ENCODE measurements at regions not wholly inside any gene's neighbourhood (a gene's known extent, or its start where the extent isn't known, plus 50 kb on each side); places are given as distances from the start of the nearest gene placed in this dataset.

DNA sequence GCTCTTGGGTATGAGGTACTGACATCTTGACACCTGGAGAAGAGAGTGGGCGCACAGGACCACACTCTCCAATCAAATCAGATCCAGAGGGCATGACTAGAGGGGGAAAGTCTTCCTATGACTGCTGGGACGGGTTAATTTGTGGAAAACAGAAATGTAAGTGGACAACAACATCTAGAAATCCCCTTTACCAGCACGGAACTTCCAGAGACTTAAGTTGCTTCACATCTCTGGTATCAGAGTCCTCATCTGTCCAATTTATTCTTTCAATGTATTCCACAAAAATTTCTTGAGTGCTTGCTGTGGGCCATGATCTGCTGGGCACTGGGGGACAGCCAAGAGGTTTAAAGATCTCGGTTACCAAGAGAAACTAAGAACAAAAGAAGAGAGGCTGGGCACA, 159.2 kb downstream of the COPRS start:
- Mint-ChIP-seq H3K9me3 (no peaks in the 10 kb centered on the region), H3K36me3 (no peaks in the 10 kb centered on the region), H3K27ac (no peak overlapping the region), H3K4me1 (no peaks in the 10 kb centered on the region), H3K4me3 (no peak overlapping the region)
- ATAC-seq (no peak), DNase-seq (ENCODE audit: low spot score in 2 of 2) (no peak)

DNA sequence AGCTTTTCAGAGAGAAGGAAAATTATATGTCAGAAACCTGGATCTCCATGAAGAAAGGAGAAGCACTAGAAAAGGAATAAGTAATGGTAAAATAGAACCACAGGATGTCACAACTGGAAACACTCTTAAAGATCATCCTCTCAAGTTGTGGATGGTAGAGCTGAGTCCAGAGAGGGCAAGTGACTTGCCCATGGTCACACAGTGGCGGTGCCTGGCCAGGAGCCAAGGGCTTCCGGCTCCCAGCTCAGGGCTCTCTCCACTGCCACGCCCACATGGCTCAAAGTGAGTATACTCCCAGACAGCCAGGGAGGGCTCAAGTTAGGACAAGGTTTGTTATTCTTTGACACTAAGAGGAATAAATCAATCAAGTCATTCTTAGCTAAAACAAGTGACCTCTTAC, 159.8 kb downstream of the COPRS start:
- Mint-ChIP-seq H3K4me1 (no peaks in the 10 kb centered on the region), H3K36me3 (no peaks in the 10 kb centered on the region), H3K27ac (no peak overlapping the region), H3K9me3 (no peaks in the 10 kb centered on the region), H3K4me3 (no peak overlapping the region)
- ATAC-seq: peak; percentile 26
- DNase-seq (ENCODE audit: low spot score in 2 of 2): no peak

DNA sequence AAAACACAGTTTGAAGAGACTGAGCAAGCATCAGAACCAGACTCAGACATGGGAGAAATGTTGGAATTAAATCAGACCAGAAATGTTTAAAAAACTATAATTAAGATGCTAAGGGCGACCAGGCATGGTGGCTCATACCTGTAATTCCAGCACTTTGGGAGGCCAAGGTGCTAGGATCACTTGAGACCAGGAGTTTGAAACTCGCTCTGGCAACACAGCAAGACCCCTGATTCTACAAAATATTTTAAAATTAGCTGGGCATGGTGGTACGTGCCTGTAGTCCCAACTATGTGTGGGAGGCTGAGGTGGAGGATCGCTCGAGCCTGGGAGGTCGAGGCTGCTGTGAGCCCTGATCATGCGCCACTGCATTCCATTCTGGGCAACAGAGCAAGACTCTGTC, 160.3 kb downstream of the COPRS start:
- Mint-ChIP-seq H3K36me3 (no peaks in the 10 kb centered on the region), H3K4me3 (no peak overlapping the region), H3K27ac (no peak overlapping the region), H3K4me1 (no peaks in the 10 kb centered on the region), H3K9me3 (no peaks in the 10 kb centered on the region)
- ATAC-seq: no peak
- no peak for DNase-seq (ENCODE audit: low spot score in 2 of 2)

- no peaks in the 10 kb centered on the region for H3K9me3 Mint-ChIP-seq
- DNase-seq (ENCODE audit: low spot score in 2 of 2): no peak
Measured at GRCh38 chr17:31697838-31698237, 161.2 kb downstream of the COPRS start.

GRCh38 chr17:31696703-31697325, 162.2 kb downstream of the COPRS start:
- H3K36me3 Mint-ChIP-seq: no peaks in the 10 kb centered on the region
- no peak for DNase-seq (ENCODE audit: low spot score in 2 of 2)
- H3K9me3 Mint-ChIP-seq: no peaks in the 10 kb centered on the region
- no peak overlapping the region for H3K4me3 Mint-ChIP-seq
- no peak overlapping the region for H3K27ac Mint-ChIP-seq
- no peak for ATAC-seq
- no peaks in the 10 kb centered on the region for H3K4me1 Mint-ChIP-seq

More at GRCh38 chr17:31697838-31698237, 161.2 kb downstream of the COPRS start:
- H3K36me3 Mint-ChIP-seq: no peaks in the 10 kb centered on the region
- H3K4me3 Mint-ChIP-seq: no peak overlapping the region
- H3K4me1 Mint-ChIP-seq: no peaks in the 10 kb centered on the region
- ATAC-seq: no peak
- H3K27ac Mint-ChIP-seq: no peak overlapping the region

DNA sequence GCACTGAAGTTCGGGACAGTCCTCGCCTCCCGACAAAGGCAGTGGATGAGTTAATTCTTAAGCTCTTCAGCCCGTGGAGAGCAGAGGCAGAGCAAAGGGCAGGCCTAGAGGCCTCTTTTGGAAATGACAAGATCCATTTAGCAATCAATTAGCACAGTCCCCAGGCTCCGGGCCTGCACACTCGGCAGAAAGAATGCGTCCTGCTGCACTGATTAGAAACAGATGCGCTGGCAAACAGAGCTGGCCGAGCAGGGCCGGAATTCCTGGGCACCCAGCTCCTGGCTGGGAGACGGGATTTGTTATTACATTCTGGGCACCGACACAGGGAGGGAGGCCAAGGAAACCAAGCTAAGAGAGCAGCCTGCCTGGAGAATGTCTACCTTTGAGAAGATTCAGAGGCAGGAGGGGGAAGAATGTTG, 162.9 kb downstream of the COPRS start:
- H3K36me3 Mint-ChIP-seq: no peaks in the 10 kb centered on the region
- no peak for DNase-seq (ENCODE audit: low spot score in 2 of 2)
- no peaks in the 10 kb centered on the region for H3K4me1 Mint-ChIP-seq
- no peak overlapping the region for H3K4me3 Mint-ChIP-seq
- no peaks in the 10 kb centered on the region for H3K9me3 Mint-ChIP-seq
- no peak for ATAC-seq
- no peak overlapping the region for H3K27ac Mint-ChIP-seq

DNA sequence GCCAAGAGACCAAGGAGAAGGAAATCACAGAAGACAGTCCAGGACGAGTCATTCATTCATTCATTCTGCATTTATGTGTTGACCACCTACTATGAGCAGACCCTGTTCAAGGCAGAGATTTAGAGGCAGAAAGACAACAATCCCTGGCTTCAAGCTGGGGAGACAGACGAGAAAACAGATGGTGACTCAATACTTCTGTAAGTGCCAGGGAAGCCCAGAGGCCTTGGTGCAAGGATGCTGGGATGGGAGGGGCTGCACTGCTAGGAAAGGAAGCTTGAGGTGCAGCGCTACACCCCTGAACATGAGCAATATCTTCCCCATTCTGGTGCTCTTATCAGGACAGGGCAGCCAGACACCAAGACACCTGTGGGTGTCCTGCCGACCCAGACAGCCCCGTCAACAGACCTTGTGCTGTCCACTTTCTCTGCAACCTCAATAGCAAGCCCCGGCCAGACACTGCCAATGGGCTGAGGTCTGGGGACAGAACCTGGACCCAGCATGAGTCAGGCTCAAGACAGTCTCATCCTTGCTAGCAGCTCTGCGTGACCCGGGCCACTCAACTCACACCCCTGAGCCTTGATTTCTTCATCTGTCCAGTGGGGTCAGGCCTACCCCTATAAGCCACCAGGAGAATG, 163.5 kb downstream of the COPRS start:
- ATAC-seq (no peak), DNase-seq (ENCODE audit: low spot score in 2 of 2) (no peak)
- Mint-ChIP-seq H3K9me3 (no peaks in the 10 kb centered on the region), H3K4me3 (no peak overlapping the region), H3K27ac (no peak overlapping the region), H3K36me3 (no peaks in the 10 kb centered on the region), H3K4me1 (no peaks in the 10 kb centered on the region)

DNA sequence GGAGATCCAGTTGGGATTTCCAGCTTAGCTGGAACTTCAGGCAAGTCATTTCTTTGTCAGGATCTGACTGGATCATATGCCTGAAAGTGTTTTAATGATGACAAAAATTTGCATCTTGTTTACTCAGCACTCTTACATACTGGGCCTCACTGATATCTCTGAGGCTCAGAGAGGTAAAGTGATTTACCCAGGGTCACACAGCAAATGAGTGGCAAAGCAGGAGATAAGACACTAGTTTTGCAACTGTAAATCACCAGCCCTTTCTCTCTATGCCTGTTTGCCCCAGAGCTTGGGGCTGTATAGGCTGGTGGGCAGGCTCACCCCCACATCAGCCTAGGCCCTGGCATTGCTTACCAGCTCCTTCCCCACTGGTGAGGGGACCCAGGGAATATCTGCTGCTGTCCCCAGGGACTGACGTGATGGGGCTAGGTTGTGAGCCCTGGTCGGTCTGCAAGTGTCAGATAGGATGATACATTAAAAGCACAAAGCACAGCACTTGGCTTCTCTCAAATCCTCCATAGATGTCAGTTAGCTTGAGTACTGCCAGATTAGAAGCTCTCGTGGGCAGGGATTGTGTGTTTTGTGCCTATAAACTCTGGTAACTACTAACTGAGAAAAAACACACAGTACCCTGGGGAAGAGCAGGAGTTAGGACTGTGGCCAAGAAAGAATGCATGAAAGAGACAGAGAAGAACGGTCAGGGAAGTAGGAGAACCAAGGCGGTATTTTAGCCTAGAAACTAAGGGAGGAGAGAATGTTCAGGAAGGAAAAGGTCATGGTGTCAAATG, 165.4 kb downstream of the COPRS start:
- H3K36me3 Mint-ChIP-seq: no peaks in the 10 kb centered on the region
- no peak overlapping the region for H3K4me3 Mint-ChIP-seq
- ATAC-seq (no peak), DNase-seq (ENCODE audit: low spot score in 2 of 2) (no peak)
- H3K9me3 Mint-ChIP-seq: no peaks in the 10 kb centered on the region
- no peak overlapping the region for H3K27ac Mint-ChIP-seq
- no peaks in the 10 kb centered on the region for H3K4me1 Mint-ChIP-seq

DNA sequence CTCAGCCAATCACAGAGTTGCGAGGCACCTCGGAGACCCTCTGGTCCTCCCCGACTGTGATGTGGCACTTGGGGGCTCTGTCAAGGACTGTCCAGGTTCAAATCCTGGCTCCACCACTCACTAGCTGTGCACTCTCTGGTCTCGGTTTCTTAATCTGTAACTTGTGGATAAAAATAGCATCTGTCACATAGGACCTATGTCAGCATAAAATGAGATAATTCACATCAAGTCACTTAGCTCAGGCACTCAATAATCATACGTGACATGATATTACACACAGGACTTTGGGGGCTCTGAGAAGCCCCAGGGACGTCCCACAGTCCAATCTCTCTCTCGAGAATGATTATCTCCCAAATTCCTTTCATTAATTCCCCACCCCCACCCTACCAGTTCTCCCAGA, 166.4 kb downstream of the COPRS start:
- ATAC-seq (no peak), DNase-seq (ENCODE audit: low spot score in 2 of 2) (no peak)
- Mint-ChIP-seq H3K4me1 (no peaks in the 10 kb centered on the region), H3K4me3 (no peak overlapping the region), H3K9me3 (no peaks in the 10 kb centered on the region), H3K36me3 (no peaks in the 10 kb centered on the region), H3K27ac (peak overlapping the region; percentile 16)

- H3K27ac Mint-ChIP-seq: peak overlapping the region; percentile 16
- DNase-seq (ENCODE audit: low spot score in 2 of 2) (no peak), ATAC-seq (no peak)
- H3K4me1 Mint-ChIP-seq: no peaks in the 10 kb centered on the region
- H3K9me3 Mint-ChIP-seq: no peaks in the 10 kb centered on the region
- H3K4me3 Mint-ChIP-seq: no peak overlapping the region
- H3K36me3 Mint-ChIP-seq: no peaks in the 10 kb centered on the region
Measured at GRCh38 chr17:31692027-31692426, 167.0 kb downstream of the COPRS start.

DNA sequence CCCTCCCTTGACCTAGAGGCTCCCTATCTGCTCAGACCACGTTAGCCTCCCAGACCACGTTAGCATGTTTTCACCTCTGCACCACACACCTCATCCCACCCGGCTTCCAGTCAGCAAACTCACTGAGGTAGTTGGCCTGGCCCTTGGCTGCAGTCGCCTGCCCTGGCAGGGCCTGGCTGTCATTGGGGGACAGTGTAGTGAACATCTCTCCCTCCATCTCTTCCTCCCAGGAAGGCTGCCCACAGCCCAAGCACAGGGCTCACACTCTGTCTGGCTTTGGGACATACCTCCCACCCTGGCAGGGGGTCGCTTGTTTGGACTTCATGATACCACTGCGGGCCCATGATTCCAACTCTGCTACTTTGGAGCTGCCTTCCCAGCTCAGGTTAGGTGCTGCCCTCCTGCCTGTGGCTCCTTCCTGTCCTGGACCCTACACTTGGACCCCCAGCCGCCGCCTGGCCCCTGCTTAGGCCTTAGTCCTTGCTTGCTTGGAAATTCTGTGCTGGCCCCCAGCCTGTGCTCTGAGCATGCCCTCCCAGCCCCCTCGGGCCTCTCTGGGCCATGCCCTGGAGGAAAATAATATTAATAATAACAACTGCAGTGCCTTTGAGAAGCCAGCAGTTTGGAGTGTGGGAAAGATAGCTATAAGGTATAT, 167.7 kb downstream of the COPRS start:
- DNase-seq (ENCODE audit: low spot score in 2 of 2): peak in 1 of 2 donors; percentile 37
- H3K4me3 Mint-ChIP-seq: no peak overlapping the region
- H3K4me1 Mint-ChIP-seq: no peaks in the 10 kb centered on the region
- H3K9me3 Mint-ChIP-seq: no peaks in the 10 kb centered on the region
- no peaks in the 10 kb centered on the region for H3K36me3 Mint-ChIP-seq
- ATAC-seq: no peak
- no peak overlapping the region for H3K27ac Mint-ChIP-seq

DNA sequence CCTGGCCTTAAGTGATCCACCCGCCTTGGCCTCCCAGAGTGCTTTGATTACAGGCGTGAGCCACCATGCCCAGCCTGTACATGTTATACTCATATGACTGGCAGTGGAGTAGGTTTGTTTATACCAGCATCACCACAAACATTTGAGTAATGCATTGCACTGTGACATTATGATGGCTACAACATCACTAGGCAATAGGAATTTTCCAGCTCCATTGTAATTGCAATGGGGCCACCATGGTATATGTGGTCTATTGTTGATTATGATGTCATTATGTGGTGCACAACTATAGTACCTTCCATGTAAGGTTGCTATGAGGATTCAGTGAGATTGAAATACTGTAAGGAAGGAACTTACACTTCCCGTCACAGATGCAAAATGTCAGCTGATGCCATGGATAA, 168.9 kb downstream of the COPRS start:
- Mint-ChIP-seq H3K9me3 (no peaks in the 10 kb centered on the region), H3K4me1 (no peaks in the 10 kb centered on the region), H3K4me3 (no peak overlapping the region), H3K27ac (no peak overlapping the region), H3K36me3 (no peaks in the 10 kb centered on the region)
- ATAC-seq (peak; percentile 66), DNase-seq (ENCODE audit: low spot score in 2 of 2) (no peak)

DNA sequence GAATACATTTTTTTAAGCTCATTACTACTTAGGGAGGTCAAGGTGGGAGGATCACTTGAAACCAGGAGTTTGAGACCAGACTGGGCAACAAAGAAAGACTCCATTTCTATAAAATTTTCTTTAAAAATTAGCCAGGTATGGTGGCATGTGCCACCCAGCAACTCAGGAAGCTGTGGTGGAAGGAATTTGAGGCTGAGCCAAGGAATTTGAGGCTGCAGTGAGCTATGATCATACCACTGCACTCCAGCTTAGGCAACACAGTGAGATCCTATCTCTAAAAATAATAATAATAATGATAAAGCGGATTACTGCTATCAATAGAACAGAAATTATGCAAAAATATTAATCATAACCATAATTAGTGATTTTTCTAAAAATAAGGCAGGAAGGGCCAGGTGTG, 170.3 kb downstream of the COPRS start:
- H3K9me3 Mint-ChIP-seq: no peaks in the 10 kb centered on the region
- no peak overlapping the region for H3K27ac Mint-ChIP-seq
- ATAC-seq: no peak
- no peak for DNase-seq (ENCODE audit: low spot score in 2 of 2)
- no peaks in the 10 kb centered on the region for H3K4me1 Mint-ChIP-seq
- H3K36me3 Mint-ChIP-seq: no peaks in the 10 kb centered on the region
- no peak overlapping the region for H3K4me3 Mint-ChIP-seq

GRCh38 chr17:31687505-31688126, 171.4 kb downstream of the COPRS start:
- no peak overlapping the region for H3K4me3 Mint-ChIP-seq
- ATAC-seq: no peak
- DNase-seq (ENCODE audit: low spot score in 2 of 2): no peak
- H3K9me3 Mint-ChIP-seq: no peaks in the 10 kb centered on the region
- no peaks in the 10 kb centered on the region for H3K36me3 Mint-ChIP-seq
- H3K4me1 Mint-ChIP-seq: no peaks in the 10 kb centered on the region
- no peak overlapping the region for H3K27ac Mint-ChIP-seq

DNA sequence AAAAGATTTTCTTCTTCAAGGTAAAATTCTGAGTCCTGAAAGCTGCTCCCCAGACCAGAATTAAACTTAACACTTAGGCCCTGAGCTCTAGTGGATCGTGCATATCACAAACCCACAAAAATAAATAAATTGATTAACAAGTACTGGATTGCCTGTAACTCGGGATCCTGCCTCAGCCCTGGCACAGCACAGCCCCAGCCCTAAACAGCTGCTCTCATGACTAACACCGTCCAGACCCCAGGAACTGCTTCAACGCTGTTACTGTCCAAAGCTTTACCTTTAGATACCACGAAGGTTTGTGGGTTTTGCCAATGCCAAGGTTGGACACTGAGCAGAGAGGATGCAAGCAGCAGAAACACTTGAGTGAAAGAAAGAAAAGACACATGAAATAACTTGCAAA, 172.5 kb downstream of the COPRS start:
- Mint-ChIP-seq H3K27ac (no peak overlapping the region), H3K9me3 (no peaks in the 10 kb centered on the region), H3K4me1 (no peaks in the 10 kb centered on the region), H3K4me3 (no peak overlapping the region), H3K36me3 (no peaks in the 10 kb centered on the region)
- DNase-seq (ENCODE audit: low spot score in 2 of 2) (no peak), ATAC-seq (no peak)
